ENCODE measurements at regions not wholly inside any gene's neighbourhood (a gene's known extent, or its start where the extent isn't known, plus 50 kb on each side); places are given as distances from the start of the nearest gene placed in this dataset.

DNA sequence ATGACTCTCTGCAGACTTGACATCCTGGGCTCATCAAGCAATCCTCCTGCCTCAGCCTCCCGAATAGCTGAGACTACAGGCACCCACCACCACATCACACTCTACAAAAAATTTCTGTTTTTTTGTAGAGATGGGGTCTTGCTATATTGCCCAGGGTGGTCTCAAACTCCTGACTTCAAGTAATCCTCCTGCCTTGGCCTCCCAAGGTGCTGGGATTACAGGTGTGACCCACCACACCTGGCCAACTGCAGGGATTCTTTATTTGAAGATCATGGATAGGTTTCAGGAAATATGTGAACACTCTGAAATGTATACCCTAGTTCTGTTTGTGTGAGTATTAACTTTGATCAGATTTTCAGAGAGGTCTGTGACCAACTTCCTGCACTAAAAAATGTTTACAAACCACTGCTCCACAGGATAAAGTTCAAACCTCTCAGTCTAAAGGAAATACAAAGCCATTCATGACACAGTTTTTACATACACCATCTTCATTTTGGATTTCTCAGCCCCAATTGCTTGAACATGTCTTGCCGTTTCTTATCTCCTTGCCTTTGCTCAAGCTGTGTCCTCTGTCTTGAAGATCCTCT lies 252.3 kb upstream of the FGGY start (continued):
- TF ChIP-seq, protein P1, sequence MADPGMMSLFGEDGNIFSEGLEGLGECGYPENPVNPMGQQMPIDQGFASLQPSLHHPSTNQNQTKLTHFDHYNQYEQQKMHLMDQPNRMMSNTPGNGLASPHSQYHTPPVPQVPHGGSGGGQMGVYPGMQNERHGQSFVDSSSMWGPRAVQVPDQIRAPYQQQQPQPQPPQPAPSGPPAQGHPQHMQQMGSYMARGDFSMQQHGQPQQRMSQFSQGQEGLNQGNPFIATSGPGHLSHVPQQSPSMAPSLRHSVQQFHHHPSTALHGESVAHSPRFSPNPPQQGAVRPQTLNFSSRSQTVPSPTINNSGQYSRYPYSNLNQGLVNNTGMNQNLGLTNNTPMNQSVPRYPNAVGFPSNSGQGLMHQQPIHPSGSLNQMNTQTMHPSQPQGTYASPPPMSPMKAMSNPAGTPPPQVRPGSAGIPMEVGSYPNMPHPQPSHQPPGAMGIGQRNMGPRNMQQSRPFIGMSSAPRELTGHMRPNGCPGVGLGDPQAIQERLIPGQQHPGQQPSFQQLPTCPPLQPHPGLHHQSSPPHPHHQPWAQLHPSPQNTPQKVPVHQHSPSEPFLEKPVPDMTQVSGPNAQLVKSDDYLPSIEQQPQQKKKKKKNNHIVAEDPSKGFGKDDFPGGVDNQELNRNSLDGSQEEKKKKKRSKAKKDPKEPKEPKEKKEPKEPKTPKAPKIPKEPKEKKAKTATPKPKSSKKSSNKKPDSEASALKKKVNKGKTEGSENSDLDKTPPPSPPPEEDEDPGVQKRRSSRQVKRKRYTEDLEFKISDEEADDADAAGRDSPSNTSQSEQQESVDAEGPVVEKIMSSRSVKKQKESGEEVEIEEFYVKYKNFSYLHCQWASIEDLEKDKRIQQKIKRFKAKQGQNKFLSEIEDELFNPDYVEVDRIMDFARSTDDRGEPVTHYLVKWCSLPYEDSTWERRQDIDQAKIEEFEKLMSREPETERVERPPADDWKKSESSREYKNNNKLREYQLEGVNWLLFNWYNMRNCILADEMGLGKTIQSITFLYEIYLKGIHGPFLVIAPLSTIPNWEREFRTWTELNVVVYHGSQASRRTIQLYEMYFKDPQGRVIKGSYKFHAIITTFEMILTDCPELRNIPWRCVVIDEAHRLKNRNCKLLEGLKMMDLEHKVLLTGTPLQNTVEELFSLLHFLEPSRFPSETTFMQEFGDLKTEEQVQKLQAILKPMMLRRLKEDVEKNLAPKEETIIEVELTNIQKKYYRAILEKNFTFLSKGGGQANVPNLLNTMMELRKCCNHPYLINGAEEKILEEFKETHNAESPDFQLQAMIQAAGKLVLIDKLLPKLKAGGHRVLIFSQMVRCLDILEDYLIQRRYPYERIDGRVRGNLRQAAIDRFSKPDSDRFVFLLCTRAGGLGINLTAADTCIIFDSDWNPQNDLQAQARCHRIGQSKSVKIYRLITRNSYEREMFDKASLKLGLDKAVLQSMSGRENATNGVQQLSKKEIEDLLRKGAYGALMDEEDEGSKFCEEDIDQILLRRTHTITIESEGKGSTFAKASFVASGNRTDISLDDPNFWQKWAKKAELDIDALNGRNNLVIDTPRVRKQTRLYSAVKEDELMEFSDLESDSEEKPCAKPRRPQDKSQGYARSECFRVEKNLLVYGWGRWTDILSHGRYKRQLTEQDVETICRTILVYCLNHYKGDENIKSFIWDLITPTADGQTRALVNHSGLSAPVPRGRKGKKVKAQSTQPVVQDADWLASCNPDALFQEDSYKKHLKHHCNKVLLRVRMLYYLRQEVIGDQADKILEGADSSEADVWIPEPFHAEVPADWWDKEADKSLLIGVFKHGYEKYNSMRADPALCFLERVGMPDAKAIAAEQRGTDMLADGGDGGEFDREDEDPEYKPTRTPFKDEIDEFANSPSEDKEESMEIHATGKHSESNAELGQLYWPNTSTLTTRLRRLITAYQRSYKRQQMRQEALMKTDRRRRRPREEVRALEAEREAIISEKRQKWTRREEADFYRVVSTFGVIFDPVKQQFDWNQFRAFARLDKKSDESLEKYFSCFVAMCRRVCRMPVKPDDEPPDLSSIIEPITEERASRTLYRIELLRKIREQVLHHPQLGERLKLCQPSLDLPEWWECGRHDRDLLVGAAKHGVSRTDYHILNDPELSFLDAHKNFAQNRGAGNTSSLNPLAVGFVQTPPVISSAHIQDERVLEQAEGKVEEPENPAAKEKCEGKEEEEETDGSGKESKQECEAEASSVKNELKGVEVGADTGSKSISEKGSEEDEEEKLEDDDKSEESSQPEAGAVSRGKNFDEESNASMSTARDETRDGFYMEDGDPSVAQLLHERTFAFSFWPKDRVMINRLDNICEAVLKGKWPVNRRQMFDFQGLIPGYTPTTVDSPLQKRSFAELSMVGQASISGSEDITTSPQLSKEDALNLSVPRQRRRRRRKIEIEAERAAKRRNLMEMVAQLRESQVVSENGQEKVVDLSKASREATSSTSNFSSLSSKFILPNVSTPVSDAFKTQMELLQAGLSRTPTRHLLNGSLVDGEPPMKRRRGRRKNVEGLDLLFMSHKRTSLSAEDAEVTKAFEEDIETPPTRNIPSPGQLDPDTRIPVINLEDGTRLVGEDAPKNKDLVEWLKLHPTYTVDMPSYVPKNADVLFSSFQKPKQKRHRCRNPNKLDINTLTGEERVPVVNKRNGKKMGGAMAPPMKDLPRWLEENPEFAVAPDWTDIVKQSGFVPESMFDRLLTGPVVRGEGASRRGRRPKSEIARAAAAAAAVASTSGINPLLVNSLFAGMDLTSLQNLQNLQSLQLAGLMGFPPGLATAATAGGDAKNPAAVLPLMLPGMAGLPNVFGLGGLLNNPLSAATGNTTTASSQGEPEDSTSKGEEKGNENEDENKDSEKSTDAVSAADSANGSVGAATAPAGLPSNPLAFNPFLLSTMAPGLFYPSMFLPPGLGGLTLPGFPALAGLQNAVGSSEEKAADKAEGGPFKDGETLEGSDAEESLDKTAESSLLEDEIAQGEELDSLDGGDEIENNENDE (IDR thresholded peaks at IDR 0.05; ENCODE audit: insufficient replicate concordance, low read length): no peak
- no peak for TF ChIP-seq PHF8 (conservative IDR thresholded peaks at IDR 0.05; ENCODE audit: low read depth, low read length)
- no peak for TF ChIP-seq NRF1 (IDR thresholded peaks at IDR 0.05; ENCODE audit: low read depth, low read length)
- TF ChIP-seq, protein P2, sequence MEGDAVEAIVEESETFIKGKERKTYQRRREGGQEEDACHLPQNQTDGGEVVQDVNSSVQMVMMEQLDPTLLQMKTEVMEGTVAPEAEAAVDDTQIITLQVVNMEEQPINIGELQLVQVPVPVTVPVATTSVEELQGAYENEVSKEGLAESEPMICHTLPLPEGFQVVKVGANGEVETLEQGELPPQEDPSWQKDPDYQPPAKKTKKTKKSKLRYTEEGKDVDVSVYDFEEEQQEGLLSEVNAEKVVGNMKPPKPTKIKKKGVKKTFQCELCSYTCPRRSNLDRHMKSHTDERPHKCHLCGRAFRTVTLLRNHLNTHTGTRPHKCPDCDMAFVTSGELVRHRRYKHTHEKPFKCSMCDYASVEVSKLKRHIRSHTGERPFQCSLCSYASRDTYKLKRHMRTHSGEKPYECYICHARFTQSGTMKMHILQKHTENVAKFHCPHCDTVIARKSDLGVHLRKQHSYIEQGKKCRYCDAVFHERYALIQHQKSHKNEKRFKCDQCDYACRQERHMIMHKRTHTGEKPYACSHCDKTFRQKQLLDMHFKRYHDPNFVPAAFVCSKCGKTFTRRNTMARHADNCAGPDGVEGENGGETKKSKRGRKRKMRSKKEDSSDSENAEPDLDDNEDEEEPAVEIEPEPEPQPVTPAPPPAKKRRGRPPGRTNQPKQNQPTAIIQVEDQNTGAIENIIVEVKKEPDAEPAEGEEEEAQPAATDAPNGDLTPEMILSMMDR (IDR thresholded peaks at IDR 0.05; ENCODE audit: control extremely low read depth in 1 of 3, insufficient read depth in 1 of 3, low read depth in 1 of 3, low read length in 3 of 3): no peak
- TF ChIP-seq YY1 (IDR thresholded peaks at IDR 0.05; ENCODE audit: low read depth, low read length): no peak

Data from H1 (cell line).